Uterus (tissue), 3 donors: ENCODE measurements at regions not wholly inside any gene's neighbourhood (a gene's known extent, or its start where the extent isn't known, plus 50 kb on each side); places are given as distances from the start of the nearest gene placed in this dataset.
"Not testable (repeated sequence)": the region's sequence is repeated elsewhere in the genome, so short reads cannot be mapped to it uniquely, and the experiment has no call there.

Experiments used
- DNase-seq, 2 donors: peaks; one replicate each; pipeline ENCODE4 v3.0.0-alpha.2; 2019 to 2020
- H3K27ac ChIP-seq, 2 donors: fragments of 200-600 bp; sonication (generic); 1 replicate in 1 of 2; 2 replicates in 1 of 2; pipeline ENCODE4 v1.5.1; 2016 to 2018
- H3K27me3 ChIP-seq, 2 donors: fragments of 200-600 bp; sonication (generic); one replicate each; pipeline ENCODE4 v1.5.1; 2018 to 2019; ENCODE audit warnings: control low read depth in 1 of 2
- H3K36me3 ChIP-seq, 2 donors: fragments of 200-600 bp; sonication (generic); one replicate each; pipeline ENCODE4 v1.5.1; 2019; ENCODE audit warnings: control low read depth in 1 of 2
- H3K4me1 ChIP-seq, 2 donors: fragments of 200-600 bp; sonication (generic); one replicate each; pipeline ENCODE4 v1.5.1; 2018 to 2019; ENCODE audit warnings: control low read depth in 1 of 2
- H3K4me3 ChIP-seq, 2 donors: fragments of 200-600 bp; sonication (generic); 1 replicate in 1 of 2; 2 replicates in 1 of 2; pipeline ENCODE4 v1.5.1; 2018 to 2019; ENCODE audit warnings: mild to moderate bottlenecking in 1 of 2
- H3K9me3 ChIP-seq, 2 donors: fragments of 200-600 bp; sonication (generic); one replicate each; pipeline ENCODE4 v1.5.1; 2019; ENCODE audit warnings: control low read depth in 1 of 2
- POLR2A ChIP-seq, 2 donors: fragments of 450-650 bp; IDR thresholded peaks; one replicate each; pipeline ENCODE4 v1.6.1; 2016; ENCODE audit warnings: antibody characterized with exemption in 2 of 2, mild to moderate bottlenecking in 1 of 2, moderate library complexity in 1 of 2
- intact Hi-C: fragments of 100-400 bp; cut with DNase I; formaldehyde crosslinking; loops from one replicate; pipeline ENCODE4 v1.15.1; 2023; ENCODE audit warnings: low total_unique reads
- TF ChIP-seq, protein P1 (sequence below), 4 experiments: fragments of 200-600 bp in 2 of 4; fragments of 450-650 bp in 2 of 4; sonication (generic) in 2 of 4; IDR thresholded peaks; one replicate each; pipeline ENCODE4 v1.5.1; 2016 to 2019; ENCODE audit warnings: antibody characterized with exemption in 4 of 4, mild to moderate bottlenecking in 2 of 4, moderate library complexity in 1 of 4
- donor health status: DM: yes; HTN: yes; CAD: no.

DNA sequence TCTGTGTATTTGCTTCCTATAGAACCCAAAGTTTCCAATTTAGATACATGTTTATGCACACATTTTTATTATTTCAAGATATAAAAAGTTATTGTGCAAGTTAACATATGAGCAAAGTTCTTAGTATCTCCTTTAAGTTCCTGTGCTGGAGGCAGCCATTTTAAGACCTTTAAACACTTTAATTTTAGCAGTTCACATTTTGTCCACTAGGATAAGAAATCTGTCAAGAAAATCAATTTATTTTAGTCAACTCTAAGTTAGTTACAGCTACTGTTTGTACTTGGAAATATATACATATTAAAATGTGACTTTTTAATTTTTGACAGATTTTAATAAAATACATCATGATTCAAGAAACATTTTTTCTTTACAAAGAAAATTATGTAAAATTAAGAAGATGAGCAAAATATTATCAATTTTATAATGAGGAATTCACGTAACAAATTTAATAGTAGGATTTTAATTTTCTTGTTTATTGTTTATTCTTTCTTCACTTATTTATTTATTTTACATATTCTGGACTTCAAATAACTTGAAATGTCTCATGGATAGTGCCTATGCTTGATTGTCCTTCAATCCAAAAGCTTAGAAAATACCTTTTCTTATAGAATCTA is 402.6 kb upstream of the GBE1 start:
- intact Hi-C loops, result no loop called here
- DNase-seq, result no peak
- H3K36me3 ChIP-seq, result no peaks in the 10 kb centered on the region
- H3K27ac ChIP-seq, result no peak overlapping the region
- no peak for TF ChIP-seq POLR2A (IDR thresholded peaks at IDR 0.05)
- TF ChIP-seq, protein P1, sequence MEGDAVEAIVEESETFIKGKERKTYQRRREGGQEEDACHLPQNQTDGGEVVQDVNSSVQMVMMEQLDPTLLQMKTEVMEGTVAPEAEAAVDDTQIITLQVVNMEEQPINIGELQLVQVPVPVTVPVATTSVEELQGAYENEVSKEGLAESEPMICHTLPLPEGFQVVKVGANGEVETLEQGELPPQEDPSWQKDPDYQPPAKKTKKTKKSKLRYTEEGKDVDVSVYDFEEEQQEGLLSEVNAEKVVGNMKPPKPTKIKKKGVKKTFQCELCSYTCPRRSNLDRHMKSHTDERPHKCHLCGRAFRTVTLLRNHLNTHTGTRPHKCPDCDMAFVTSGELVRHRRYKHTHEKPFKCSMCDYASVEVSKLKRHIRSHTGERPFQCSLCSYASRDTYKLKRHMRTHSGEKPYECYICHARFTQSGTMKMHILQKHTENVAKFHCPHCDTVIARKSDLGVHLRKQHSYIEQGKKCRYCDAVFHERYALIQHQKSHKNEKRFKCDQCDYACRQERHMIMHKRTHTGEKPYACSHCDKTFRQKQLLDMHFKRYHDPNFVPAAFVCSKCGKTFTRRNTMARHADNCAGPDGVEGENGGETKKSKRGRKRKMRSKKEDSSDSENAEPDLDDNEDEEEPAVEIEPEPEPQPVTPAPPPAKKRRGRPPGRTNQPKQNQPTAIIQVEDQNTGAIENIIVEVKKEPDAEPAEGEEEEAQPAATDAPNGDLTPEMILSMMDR (IDR thresholded peaks at IDR 0.05), result no peak
- H3K4me1 ChIP-seq, result no peaks in the 10 kb centered on the region
- H3K9me3 ChIP-seq, result no peaks in the 10 kb centered on the region
- H3K4me3 ChIP-seq, result no peak overlapping the region
- H3K27me3 ChIP-seq, result no peaks in the 10 kb centered on the region

DNA sequence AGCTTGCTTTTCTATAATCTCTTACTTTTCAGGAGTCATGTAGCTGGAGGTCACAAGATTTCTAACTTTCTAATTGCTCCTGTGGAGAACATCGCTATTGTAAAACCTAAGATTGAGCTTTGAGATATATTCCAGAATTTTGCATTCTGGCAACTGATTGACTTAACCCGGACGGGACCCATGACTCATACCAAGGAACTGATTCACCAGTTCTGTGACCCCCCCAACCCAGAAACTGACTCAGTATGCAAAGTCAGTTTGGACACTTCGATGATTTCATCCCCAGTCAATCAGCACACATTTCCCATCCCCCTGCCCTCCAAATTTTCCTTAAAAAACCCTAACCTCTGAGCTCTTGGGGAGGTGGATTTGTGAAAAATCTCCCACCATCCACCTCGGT is 396.5 kb upstream of the GBE1 start:
- no peak for DNase-seq

DNA sequence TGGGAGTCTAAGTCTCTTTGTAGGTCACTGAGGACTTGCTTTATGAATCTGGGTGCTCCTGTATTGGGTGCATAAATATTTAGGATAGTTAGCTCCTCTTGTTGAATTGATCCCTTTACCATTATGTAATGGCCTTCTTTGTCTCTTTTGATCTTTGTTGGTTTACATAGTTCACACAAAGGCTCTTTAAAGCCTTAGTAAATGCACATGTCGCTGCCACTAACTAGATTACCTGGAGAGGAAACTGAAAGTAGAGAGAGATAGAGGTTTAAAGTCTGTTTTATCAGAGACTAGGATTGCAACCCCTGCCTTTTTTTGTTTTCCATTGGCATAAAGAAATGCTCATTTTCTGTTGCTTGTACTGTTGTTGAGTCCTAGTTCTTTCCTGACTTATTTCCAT is 392.4 kb upstream of the GBE1 start:
- H3K4me3 ChIP-seq, H3K27me3 ChIP-seq, intact Hi-C loops, H3K27ac ChIP-seq, DNase-seq, H3K9me3 ChIP-seq, H3K4me1 ChIP-seq, H3K36me3 ChIP-seq: not testable (repeated sequence)

More for the DNA sequence above, 396.5 kb upstream of the GBE1 start:
- no peak overlapping the region for H3K27ac ChIP-seq
- no peaks in the 10 kb centered on the region for H3K4me1 ChIP-seq
- intact Hi-C loops, result no loop called here
- TF ChIP-seq POLR2A (IDR thresholded peaks at IDR 0.05), result no peak
- TF ChIP-seq, protein P1 (IDR thresholded peaks at IDR 0.05), result no peak
- H3K4me3 ChIP-seq, result no peak overlapping the region
- H3K9me3 ChIP-seq, result no peaks in the 10 kb centered on the region
- no peaks in the 10 kb centered on the region for H3K36me3 ChIP-seq
- no peaks in the 10 kb centered on the region for H3K27me3 ChIP-seq

DNA sequence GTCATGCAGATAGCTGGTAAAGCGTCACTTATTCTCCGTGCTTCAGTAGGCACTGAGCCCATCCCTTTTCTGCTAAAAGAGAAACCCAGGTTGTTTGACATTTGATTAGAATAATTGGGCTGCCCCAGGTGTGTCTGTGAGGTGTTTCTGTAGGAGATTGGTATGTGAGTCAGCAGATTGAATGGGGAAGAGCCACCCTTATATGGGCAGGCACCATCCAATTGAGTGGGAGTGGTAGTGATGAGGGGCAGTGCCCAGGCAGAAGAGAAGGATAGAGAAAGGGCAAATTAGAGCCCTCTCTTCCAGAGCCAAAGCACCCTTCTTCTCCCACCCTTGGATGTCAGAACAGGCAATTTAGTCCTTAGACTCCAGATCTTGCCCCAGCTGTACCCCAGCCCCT is 384.3 kb upstream of the GBE1 start:
- intact Hi-C loops, result no loop called here
- H3K27me3 ChIP-seq, result no peaks in the 10 kb centered on the region
- no peak for DNase-seq
- H3K36me3 ChIP-seq, result no peaks in the 10 kb centered on the region
- no peaks in the 10 kb centered on the region for H3K4me1 ChIP-seq
- no peak overlapping the region for H3K27ac ChIP-seq
- H3K4me3 ChIP-seq, result no peak overlapping the region
- TF ChIP-seq POLR2A (IDR thresholded peaks at IDR 0.05), result no peak
- TF ChIP-seq, protein P1 (IDR thresholded peaks at IDR 0.05), result no peak
- H3K9me3 ChIP-seq, result no peaks in the 10 kb centered on the region

DNA sequence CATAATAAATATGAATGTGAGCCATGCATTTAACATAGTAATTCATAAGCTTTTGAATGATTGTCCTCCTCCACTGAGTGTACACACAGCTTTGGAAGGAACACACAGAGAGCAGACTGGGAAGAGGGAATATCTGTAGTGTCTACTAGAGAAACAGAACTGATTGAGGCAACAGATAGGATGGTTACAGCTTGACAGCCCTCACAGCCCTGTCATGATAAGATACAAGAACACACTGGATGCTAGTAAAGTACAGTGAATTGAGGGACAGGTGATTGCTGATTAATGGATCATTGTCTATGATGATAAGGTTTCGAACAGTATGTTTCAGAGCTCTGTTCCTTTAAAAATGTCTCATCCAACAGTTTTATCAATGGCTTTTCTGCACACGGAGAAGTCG is 383.4 kb upstream of the GBE1 start:
- no peak for TF ChIP-seq POLR2A (IDR thresholded peaks at IDR 0.05)
- TF ChIP-seq, protein P1 (IDR thresholded peaks at IDR 0.05), result no peak
- no peaks in the 10 kb centered on the region for H3K27me3 ChIP-seq
- intact Hi-C loops, result no loop called here
- H3K27ac ChIP-seq, result no peak overlapping the region
- H3K36me3 ChIP-seq, result no peaks in the 10 kb centered on the region
- H3K4me3 ChIP-seq, result no peak overlapping the region
- H3K9me3 ChIP-seq, result no peaks in the 10 kb centered on the region
- H3K4me1 ChIP-seq, result no peaks in the 10 kb centered on the region
- DNase-seq, result no peak
